OCI-LY3 (cell line): ENCODE measurements at regions not wholly inside any gene's neighbourhood (a gene's known extent, or its start where the extent isn't known, plus 50 kb on each side); places are given as distances from the start of the nearest gene placed in this dataset.

Experiments used
- H2AFZ ChIP-seq: fragments of 200-600, 300-600 bp; shearing (Covaris generic); 2 replicates; pipeline ENCODE4 v1.6.0; 2014; ENCODE audit warnings: antibody characterized with exemption, low read depth, low read length
- H3K27ac ChIP-seq: fragments of 200-600, 300-600 bp; sonication (generic); 2 replicates; pipeline ENCODE4 v1.5.1; 2014; ENCODE audit warnings: mild to moderate bottlenecking, low read length, moderate library complexity, mixed read lengths
- H3K27me3 ChIP-seq: fragments of 200-600, 300-600 bp; sonication (generic); 2 replicates; pipeline ENCODE4 v1.6.1; 2014; ENCODE audit warnings: low read depth, low read length, mixed read lengths
- H3K36me3 ChIP-seq: fragments of 200-600, 300-600 bp; sonication (generic); replicated peaks from 2 replicates; pipeline ENCODE3; 2014; ENCODE audit warnings: low read depth, low read length, mixed read lengths
- H3K4me1 ChIP-seq: fragments of 300-600, 200-600 bp; sonication (generic); 2 replicates; pipeline ENCODE4 v1.6.1; 2014; ENCODE audit warnings: low read length, mixed read lengths
- H3K4me2 ChIP-seq: fragments of 200-600, 300-600 bp; sonication (generic); 2 replicates; pipeline ENCODE4 v1.6.1; 2014; ENCODE audit warnings: low read length, mixed read lengths
- H3K4me3 ChIP-seq: fragments of 300-600, 200-600 bp; sonication (generic); 2 replicates; pipeline ENCODE4 v1.5.1; 2014; ENCODE audit warnings: antibody characterized with exemption, mild to moderate bottlenecking, low read length, moderate library complexity
- H3K79me2 ChIP-seq: fragments of 300-600, 200-600 bp; shearing (Covaris generic); 2 replicates; pipeline ENCODE4 v1.6.1; 2014; ENCODE audit warnings: mild to moderate bottlenecking, low read length, mixed read lengths
- H3K9ac ChIP-seq: fragments of 300-600, 200-600 bp; shearing (Covaris generic); 2 replicates; pipeline ENCODE4 v1.6.0; 2014; ENCODE audit warnings: mild to moderate bottlenecking, low read length, moderate library complexity
- H3K9me3 ChIP-seq: fragments of 200-600, 300-600 bp; shearing (Covaris generic); 2 replicates; pipeline ENCODE4 v1.6.1; 2014; ENCODE audit warnings: low read length, mixed read lengths; ENCODE audit not compliant: insufficient read depth
- H4K20me1 ChIP-seq: fragments of 200-600, 300-600 bp; sonication (generic); 2 replicates; pipeline ENCODE4 v1.6.1; 2016; ENCODE audit warnings: low read length, mixed read lengths; ENCODE audit not compliant: insufficient read depth
- CTCF ChIP-seq: fragments of 200-600, 300-600 bp; sonication (generic); IDR thresholded peaks from 2 replicates; pipeline ENCODE4 v1.5.1; 2014; ENCODE audit warnings: antibody characterized with exemption, low read length, low read depth
- EZH2phosphoT487 ChIP-seq: fragments of 200-600 bp; shearing (Covaris generic); IDR thresholded peaks from 2 replicates; pipeline ENCODE4 v1.6.1; 2018; ENCODE audit warnings: antibody characterized with exemption, mixed run types, low read depth

- Histone ChIP-seq H3K4me1 (0 out of 2 replicates have a peak, but pooled peaks cover 3% of the 10 kb centered on the region), H3K9me3 (no peaks in the 10 kb centered on the region), H3K79me2 (no peaks in the 10 kb centered on the region), H3K4me2 (peak overlapping the region; percentile 18), H3K4me3 (0 out of 2 replicates have a peak overlapping the region, but pooled peaks have one; percentile 1), H2AFZ (no peak overlapping the region), H3K27me3 (no peaks in the 10 kb centered on the region), H3K36me3 (no peaks in the 10 kb centered on the region), H3K9ac (no peak overlapping the region), H4K20me1 (no peaks in the 10 kb centered on the region), H3K27ac (no peak overlapping the region)
- TF ChIP-seq EZH2phosphoT487 (no peak), CTCF (peak; percentile 85)
These were observed 258.1 kb downstream of the TBL1XR1 start for GRCh38 chr3:176939022-176939817.

GRCh38 chr3:176937994-176938393 is 259.3 kb downstream of the TBL1XR1 start:
- H4K20me1 ChIP-seq = no peaks in the 10 kb centered on the region
- H3K79me2 ChIP-seq = no peaks in the 10 kb centered on the region
- 0 out of 2 replicates have a peak, but pooled peaks cover 3% of the 10 kb centered on the region for H3K4me1 ChIP-seq
- no peaks in the 10 kb centered on the region for H3K27me3 ChIP-seq
- H3K9me3 ChIP-seq = no peaks in the 10 kb centered on the region
- no peak overlapping the region for H2AFZ ChIP-seq
- TF ChIP-seq CTCF (no peak), EZH2phosphoT487 (no peak)
- H3K36me3 ChIP-seq = no peaks in the 10 kb centered on the region
- no peak overlapping the region for H3K9ac ChIP-seq
- H3K27ac ChIP-seq = no peak overlapping the region
- H3K4me3 ChIP-seq = no peak overlapping the region
- no peak overlapping the region for H3K4me2 ChIP-seq

- H2AFZ ChIP-seq = no peak overlapping the region
- 0 out of 2 replicates have a peak, but pooled peaks cover 3% of the 10 kb centered on the region for H3K4me1 ChIP-seq
- no peak overlapping the region for H3K4me2 ChIP-seq
- no peak overlapping the region for H3K9ac ChIP-seq
- H3K27ac ChIP-seq = no peak overlapping the region
- no peaks in the 10 kb centered on the region for H3K79me2 ChIP-seq
- TF ChIP-seq EZH2phosphoT487 (no peak), CTCF (no peak)
- H3K4me3 ChIP-seq = no peak overlapping the region
- H3K36me3 ChIP-seq = no peaks in the 10 kb centered on the region
- no peaks in the 10 kb centered on the region for H4K20me1 ChIP-seq
- H3K27me3 ChIP-seq = no peaks in the 10 kb centered on the region
- no peaks in the 10 kb centered on the region for H3K9me3 ChIP-seq
These were observed 259.7 kb downstream of the TBL1XR1 start for GRCh38 chr3:176937541-176937940.

GRCh38 chr3:176935194-176935888 is 261.9 kb downstream of the TBL1XR1 start:
- Histone ChIP-seq H2AFZ (no peak overlapping the region), H3K79me2 (no peaks in the 10 kb centered on the region), H3K9ac (no peak overlapping the region), H4K20me1 (no peaks in the 10 kb centered on the region), H3K4me1 (0 out of 2 replicates have a peak, but pooled peaks cover 3% of the 10 kb centered on the region), H3K4me3 (no peak overlapping the region), H3K36me3 (no peaks in the 10 kb centered on the region), H3K27ac (no peak overlapping the region), H3K27me3 (no peaks in the 10 kb centered on the region), H3K4me2 (no peak overlapping the region), H3K9me3 (no peaks in the 10 kb centered on the region)
- no peak for TF ChIP-seq CTCF
- TF ChIP-seq EZH2phosphoT487 = no peak
